AG04450 (cell line): ENCODE measurements at regions not wholly inside any gene's neighbourhood (a gene's known extent, or its start where the extent isn't known, plus 50 kb on each side); places are given as distances from the start of the nearest gene placed in this dataset.

ENCODE experiments used
- CTCF ChIA-PET: fragments of 300-600, 350-600 bp; formaldehyde crosslinking; extraction: SDS; loops from one replicate; lab custom pipeline; 2022; ENCODE audit warnings: antibody characterized with exemption, inconsistent platforms; lab: Charles Lee
- POLR2A ChIA-PET: fragments of 350-600 bp; formaldehyde crosslinking; extraction: SDS; loops from one replicate; lab custom pipeline; 2021; ENCODE audit warnings: antibody characterized with exemption, inconsistent platforms; lab: Yijun Ruan, JAX
- DNase-seq: peaks from one replicate; pipeline ENCODE4 v3.0.0-alpha.2; 2011; ENCODE audit warnings: low read depth, low spot score
- H3K27ac ChIP-seq: one replicate; pipeline ENCODE4 v1.5.1; 2012; ENCODE audit warnings: low read depth, low read length, control low read depth
- H3K27me3 ChIP-seq: one replicate; pipeline ENCODE4 v1.6.0; 2012; ENCODE audit warnings: low read length; ENCODE audit not compliant: control insufficient read depth, insufficient read depth
- H3K4me3 ChIP-seq: 2 replicates; pipeline ENCODE4 v1.5.1; 2011; ENCODE audit warnings: mild to moderate bottlenecking, low read depth, low read length, control low read depth
- H3K9me3 ChIP-seq: 2 replicates; pipeline ENCODE4 v1.5.1; 2012; ENCODE audit warnings: low read length; ENCODE audit not compliant: control insufficient read depth, insufficient read depth
- CTCF ChIP-seq: IDR thresholded peaks from 2 replicates; pipeline ENCODE4 v1.5.1; 2011; ENCODE audit warnings: low read depth, low read length, control low read depth, inconsistent platforms

GRCh38 chr3:35483131-35483530 is 156.2 kb upstream of the ARPP21 start:
- no peak overlapping the region for H3K27ac ChIP-seq
- ChIA-PET CTCF (no interaction called here), POLR2A (no interaction called here)
- no peak for TF ChIP-seq CTCF
- H3K9me3 ChIP-seq = peaks cover 3% of the 10 kb centered on the region; the same call in 1 of the 2 replicates
- no peak overlapping the region for H3K4me3 ChIP-seq
- DNase-seq = no peak
- no peaks in the 10 kb centered on the region for H3K27me3 ChIP-seq

- DNase-seq = no peak
- no peaks in the 10 kb centered on the region for H3K27me3 ChIP-seq
- POLR2A ChIA-PET = no interaction called here
- TF ChIP-seq CTCF = no peak
- no peak overlapping the region for H3K27ac ChIP-seq
- peaks cover 3% of the 10 kb centered on the region; the same call in 1 of the 2 replicates for H3K9me3 ChIP-seq
- CTCF ChIA-PET = no interaction called here
- H3K4me3 ChIP-seq = no peak overlapping the region
Measured at GRCh38 chr3:35484929-35485530, 154.3 kb upstream of the ARPP21 start.

- TF ChIP-seq CTCF = no peak
- ChIA-PET CTCF (no interaction called here), POLR2A (no interaction called here)
- Histone ChIP-seq H3K9me3 (peaks cover 7% of the 10 kb centered on the region), H3K27me3 (no peaks in the 10 kb centered on the region), H3K27ac (no peak overlapping the region), H3K4me3 (no peak overlapping the region)
- DNase-seq = no peak
Measured at GRCh38 chr3:35486295-35486694, 153.0 kb upstream of the ARPP21 start.

GRCh38 chr3:35487376-35487775 is 151.9 kb upstream of the ARPP21 start:
- no peak overlapping the region for H3K4me3 ChIP-seq
- ChIA-PET POLR2A (no interaction called here), CTCF (no interaction called here)
- H3K27me3 ChIP-seq = no peaks in the 10 kb centered on the region
- DNase-seq = no peak
- peaks cover 7% of the 10 kb centered on the region for H3K9me3 ChIP-seq
- no peak for TF ChIP-seq CTCF
- H3K27ac ChIP-seq = no peak overlapping the region

- Histone ChIP-seq H3K27me3 (no peaks in the 10 kb centered on the region), H3K4me3 (no peak overlapping the region), H3K9me3 (peaks cover 3% of the 10 kb centered on the region), H3K27ac (no peak overlapping the region)
- ChIA-PET CTCF (no interaction called here), POLR2A (no interaction called here)
- no peak for TF ChIP-seq CTCF
- no peak for DNase-seq
Measured at GRCh38 chr3:35488526-35488925, 150.8 kb upstream of the ARPP21 start.
